GM19035 (cell line): ENCODE measurements at regions not wholly inside any gene's neighbourhood (a gene's known extent, or its start where the extent isn't known, plus 50 kb on each side); places are given as distances from the start of the nearest gene placed in this dataset.

Source experiments
- ATAC-seq: cut with Tn5 transposase; IDR thresholded peaks from one replicate; pipeline ENCODE4 v1.9.1; 2021; ENCODE audit not compliant: unreplicated experiment

GRCh38 chr13:54162069-54162468 is 1133.5 kb downstream of the OLFM4 start:
- ATAC-seq, result no peak

GRCh38 chr13:54165581-54166215 is 1137.1 kb downstream of the OLFM4 start:
- no peak for ATAC-seq

DNA sequence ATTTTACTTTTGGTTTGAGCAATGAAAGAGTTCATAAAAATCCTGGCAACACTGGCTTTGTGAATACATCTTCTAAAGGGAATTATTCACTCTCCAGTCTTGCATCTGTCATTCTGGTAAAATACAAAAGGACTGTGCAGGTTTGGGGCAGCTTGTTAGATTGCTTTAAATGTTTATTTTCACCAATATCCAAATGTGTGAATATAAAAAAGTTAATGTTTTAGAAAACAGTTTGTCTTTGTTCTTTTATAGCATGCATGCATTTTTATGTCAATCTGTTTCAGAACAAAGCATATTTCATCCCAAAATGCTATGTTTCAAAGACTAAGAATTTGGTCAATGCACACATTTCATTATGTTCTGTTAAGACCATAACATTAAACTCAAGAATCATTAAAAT is 1145.4 kb downstream of the OLFM4 start:
- ATAC-seq, result no peak

DNA sequence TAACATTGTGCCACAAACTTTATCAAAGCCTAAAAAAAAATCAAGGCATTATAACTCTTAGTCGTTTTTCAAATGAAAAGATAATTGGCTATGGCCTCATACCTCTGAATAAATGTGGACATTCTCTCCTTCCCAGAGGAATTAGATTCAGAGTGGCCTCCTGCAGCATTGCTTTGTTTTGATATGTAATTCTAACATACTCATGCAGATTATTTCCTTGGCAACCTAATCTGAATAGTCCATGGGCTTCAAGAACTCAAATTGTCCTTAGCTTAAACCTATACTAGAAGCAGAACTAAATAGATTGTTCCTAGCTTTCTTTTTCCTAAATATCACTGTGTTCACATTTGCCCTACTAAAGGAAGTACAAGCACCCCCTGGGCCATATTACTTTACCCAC is 1146.9 kb downstream of the OLFM4 start:
- no peak for ATAC-seq

DNA sequence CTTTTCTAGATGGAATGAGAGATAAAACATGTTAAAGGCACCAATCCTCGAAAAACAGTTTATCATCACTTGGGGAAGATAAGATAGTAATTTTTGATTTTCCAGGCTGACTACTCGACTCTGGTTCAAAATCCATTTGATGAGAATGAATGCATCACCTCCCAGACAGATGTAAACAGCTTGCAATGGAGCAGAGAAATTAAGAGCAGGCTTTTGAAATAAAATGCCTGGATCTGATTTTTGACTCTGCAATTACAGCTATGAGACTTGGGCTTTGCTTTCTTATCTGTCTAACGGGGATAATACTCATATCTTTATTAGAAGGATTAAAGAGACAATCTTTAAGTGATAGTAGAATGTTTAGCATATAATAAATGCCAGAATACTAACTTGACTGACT is 1148.9 kb downstream of the OLFM4 start:
- no peak for ATAC-seq

GRCh38 chr13:54183166-54183565 is 1154.6 kb downstream of the OLFM4 start:
- no peak for ATAC-seq

GRCh38 chr13:54183728-54184127 is 1155.1 kb downstream of the OLFM4 start:
- ATAC-seq, result no peak

- no peak for ATAC-seq
Measured at GRCh38 chr13:54184576-54184975, 1156.0 kb downstream of the OLFM4 start.

DNA sequence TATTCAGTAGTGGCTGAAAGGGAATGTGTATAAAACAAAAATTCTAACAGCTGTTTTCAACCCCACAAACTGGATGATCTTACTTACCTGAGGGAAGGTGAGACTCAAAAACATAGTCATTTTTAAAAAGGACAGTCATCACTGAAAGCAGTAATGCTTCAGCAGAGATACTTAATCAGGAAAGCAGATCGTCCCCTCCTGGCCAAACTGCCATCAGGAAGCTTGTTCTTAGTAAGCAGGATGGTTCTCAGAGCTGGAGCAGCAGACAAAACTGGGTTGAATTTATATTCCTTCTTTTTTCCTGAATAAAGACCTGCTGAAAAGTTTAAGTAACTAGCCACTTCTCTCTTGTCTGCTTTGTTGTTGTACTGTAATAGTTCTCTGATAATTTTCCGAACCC is 1156.5 kb downstream of the OLFM4 start:
- ATAC-seq, result no peak

GRCh38 chr13:54185785-54186184 is 1157.2 kb downstream of the OLFM4 start:
- no peak for ATAC-seq

DNA sequence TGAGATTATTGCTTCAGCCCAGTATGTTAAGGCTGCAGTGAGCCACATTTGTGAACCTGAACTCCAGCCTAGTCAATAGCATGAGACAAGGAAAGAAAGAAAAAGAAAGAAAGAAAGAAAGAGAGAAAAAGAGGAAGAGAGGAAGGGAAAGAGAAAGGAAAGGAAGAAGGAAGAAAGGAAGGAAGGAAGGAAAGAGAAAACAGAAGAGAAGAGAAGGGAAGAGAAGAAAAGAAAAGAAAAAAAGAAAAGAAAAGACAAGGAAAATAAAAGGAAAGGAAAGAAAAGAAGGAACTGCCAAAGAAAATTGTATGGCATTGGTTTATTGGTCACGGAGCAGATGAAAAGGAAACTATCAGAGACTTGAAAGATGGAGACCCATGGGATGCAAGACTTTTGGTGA is 1158.8 kb downstream of the OLFM4 start:
- ATAC-seq, result no peak

GRCh38 chr13:54194233-54195024 is 1165.8 kb downstream of the OLFM4 start:
- ATAC-seq, result no peak

- no peak for ATAC-seq
Measured at GRCh38 chr13:54196684-54197083, 1168.1 kb downstream of the OLFM4 start.

GRCh38 chr13:54198911-54199310 is 1170.3 kb downstream of the OLFM4 start:
- ATAC-seq, result no peak

DNA sequence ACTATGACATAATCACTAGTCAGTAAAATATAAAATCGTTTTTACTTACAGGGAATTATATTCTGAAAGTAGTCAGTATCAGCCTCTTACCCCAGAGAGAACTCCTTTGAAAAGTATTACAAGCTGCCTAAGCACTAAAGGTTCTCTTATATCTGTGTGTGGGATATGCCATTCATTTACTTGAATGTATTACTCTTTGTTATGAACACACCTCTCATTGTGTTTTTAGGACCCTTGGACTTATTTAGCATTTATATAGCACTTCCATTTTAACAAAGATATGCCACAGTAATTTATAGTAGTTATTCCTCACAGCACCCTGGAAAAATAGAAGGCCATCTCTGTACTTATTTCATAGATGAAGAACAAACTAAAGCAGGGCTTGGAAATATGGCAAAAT is 1178.0 kb downstream of the OLFM4 start:
- ATAC-seq, result no peak

DNA sequence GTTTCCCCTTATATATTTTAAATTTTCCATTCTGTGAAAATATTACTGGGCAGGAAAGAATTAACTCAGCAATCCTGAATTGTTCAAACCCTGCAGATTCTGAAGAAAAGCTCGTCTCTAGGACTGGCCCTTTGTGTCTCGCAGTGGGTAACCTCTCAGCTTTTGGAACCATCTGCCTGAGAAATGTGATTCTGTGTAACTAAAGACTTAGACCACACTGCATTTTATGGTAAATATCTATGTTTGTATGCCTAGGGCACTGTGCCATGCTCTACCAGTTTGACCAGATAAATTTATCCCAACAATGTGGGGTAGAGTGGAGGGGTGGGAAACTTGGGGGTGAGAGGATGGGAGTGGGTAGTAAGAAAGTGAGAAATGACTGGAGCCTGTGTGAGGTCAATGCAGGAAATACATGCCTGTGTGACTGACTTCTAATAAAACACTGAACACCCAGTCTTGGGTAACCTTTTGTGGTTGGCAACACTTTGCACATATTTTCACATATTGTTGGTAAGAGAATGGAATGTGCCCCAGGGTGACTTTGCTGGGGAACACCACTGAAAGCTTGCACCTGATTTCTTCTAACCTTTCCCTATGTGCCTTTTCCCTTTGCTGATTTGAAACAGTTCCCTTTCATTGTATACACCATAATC is 1181.9 kb downstream of the OLFM4 start:
- no peak for ATAC-seq

DNA sequence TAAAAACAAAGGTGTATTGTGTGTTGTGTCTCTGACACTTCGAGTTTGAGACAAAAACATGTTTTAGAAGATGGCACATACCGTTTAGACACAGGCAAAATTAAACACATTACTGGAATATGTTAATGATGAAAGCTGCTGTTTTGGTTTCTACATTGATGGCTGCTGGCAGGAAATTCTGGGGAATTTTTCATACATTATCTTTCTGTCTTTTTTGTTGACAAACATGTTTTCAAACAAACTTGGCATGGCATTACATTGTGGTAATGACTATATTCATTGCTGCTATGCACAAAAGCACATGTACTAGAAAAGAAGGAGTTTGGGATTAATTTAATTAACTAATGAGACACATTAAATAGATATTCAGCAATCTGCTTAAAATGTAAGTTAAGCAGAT is 1187.6 kb downstream of the OLFM4 start:
- no peak for ATAC-seq

DNA sequence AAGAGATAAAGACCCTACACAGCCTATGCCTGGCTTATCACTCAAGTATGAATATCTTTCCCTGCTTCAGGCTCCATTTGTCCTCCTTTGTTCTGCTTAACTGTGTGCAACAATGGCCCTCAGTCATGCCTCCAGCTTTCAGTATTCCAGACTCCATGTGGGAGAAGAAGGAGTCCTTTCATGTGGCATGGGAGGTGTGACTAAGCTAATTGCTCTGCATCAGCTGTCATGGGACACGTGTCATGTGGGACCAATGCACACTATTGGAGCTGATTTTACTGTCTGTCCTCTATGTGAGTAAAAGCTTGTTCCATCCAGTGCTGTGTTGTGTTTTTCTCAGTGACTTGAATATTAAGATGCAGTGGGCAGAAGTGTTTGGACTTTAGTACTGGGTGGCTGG is 1198.3 kb downstream of the OLFM4 start:
- ATAC-seq, result no peak

DNA sequence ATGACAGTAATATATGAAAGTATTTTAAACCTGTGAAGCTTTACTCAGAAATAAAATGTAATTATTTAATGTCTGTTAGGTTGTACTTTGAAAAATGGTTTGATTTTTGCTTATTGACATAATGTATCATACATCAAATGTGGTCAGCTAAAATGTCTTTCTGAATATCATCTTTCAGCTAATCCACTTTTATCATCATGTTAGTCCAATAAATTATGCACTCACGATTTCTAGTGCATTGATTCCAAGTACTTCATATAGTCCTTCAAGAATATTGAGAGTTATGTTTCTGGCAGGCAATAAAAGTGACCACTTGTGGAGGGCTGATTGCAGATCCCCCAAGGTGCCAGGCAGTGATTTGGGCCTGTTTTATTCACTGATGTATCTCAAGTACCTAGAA is 1204.1 kb downstream of the OLFM4 start:
- no peak for ATAC-seq

DNA sequence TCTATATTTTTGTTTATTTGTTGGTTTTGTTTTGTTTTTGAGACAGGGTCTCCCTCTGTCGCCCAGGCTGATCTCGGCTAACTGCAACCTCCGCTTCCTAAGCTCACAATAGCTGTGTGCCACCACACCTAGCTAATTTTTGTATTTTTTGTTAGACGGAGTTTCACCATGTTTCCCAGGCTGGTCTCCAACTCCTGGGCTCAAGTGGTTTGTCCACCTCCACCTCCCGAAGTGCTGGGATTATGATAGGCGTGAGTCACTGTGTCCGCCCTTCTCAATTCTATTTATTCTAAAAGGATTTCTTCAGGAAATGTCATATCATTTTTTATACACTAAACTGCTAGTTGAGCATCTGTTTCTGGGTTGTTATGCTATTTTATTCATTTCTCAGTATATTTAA is 1206.0 kb downstream of the OLFM4 start:
- no peak for ATAC-seq

DNA sequence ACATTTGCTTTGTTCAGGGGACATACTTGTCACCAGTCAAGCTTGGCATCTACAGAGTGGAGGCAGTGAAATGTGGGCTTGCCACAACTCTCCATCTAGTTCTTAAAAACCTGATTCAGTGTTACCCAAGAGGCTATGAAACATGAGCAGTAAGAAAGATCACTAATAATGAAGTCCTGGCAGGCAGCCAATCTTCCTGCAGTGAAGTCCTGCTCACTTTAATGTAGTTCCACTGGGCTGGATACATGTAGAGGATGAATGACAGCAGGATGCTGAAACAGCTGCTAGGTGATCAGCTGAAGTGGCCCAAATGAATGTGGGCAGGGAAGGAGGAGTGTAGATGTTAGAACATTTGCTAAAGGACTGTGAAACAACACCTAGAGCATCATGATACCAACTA is 1213.1 kb downstream of the OLFM4 start:
- ATAC-seq, result no peak

GRCh38 chr13:54248306-54248705 is 1219.7 kb downstream of the OLFM4 start:
- ATAC-seq, result no peak
